VCaP (cell line): ENCODE measurements at regions not wholly inside any gene's neighbourhood (a gene's known extent, or its start where the extent isn't known, plus 50 kb on each side); places are given as distances from the start of the nearest gene placed in this dataset.
A peak's percentile ranks its signal among the peaks of the same experiment; 100 is the strongest.

Experiments
- H3K27ac ChIP-seq: fragments of 450-650 bp; 2 replicates; pipeline ENCODE4 v1.5.1; 2017
- CTCF ChIP-seq: fragments of 450-650 bp; conservative IDR thresholded peaks from 2 replicates; pipeline ENCODE4 v1.5.1; 2017; ENCODE audit warnings: mild to moderate bottlenecking, moderate library complexity

DNA sequence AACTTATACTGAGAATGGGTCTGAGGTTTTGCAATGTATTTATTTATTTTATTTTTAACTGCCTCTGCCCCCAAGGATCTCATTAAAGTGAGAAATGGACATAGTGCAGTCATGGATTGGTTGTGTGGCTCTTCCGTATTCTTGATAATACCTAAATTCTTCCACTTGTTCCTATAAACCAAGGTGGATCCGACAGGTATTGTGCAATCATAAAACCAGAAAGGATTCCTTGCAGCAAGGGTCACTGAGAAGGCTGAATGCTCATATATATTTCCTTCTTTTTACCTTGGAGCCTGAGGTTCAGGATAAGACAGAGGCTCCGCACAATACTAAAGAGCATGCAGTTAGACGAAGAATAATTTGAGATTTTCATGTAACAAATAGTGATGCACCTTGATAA is 826.0 kb upstream of the SOX11 start:
- TF ChIP-seq CTCF: no peak
- no peak overlapping the region for H3K27ac ChIP-seq

GRCh38 chr2:4868466-4868865 is 823.7 kb upstream of the SOX11 start:
- no peak for TF ChIP-seq CTCF
- no peak overlapping the region for H3K27ac ChIP-seq

DNA sequence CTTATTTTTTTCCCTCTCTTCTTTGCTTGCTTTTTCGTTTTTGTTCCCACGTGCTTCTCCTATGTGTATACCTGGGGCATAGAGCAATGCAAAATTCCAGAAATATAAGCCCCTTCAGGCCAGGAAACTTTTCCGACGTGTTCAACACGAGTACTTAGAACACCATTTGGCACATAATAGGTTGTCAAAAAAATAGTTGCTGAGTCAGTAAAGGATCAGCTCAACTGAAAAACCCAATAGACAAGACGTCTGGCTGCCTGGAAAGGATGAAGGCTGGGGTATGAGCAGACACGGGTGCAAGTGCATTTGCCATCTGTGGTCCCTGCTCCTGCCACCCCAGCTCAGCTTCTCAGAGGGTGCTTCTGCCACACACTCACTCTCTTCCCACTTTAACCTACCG is 823.0 kb upstream of the SOX11 start:
- no peak for TF ChIP-seq CTCF
- no peak overlapping the region for H3K27ac ChIP-seq

- no peak for TF ChIP-seq CTCF
These were observed 818.8 kb upstream of the SOX11 start for GRCh38 chr2:4873364-4873763.

GRCh38 chr2:4873876-4874593 is 818.1 kb upstream of the SOX11 start:
- no peak overlapping the region for H3K27ac ChIP-seq
- TF ChIP-seq CTCF: no peak

More at GRCh38 chr2:4873364-4873763, 818.8 kb upstream of the SOX11 start:
- H3K27ac ChIP-seq: no peak overlapping the region

GRCh38 chr2:4882421-4882820 is 809.8 kb upstream of the SOX11 start:
- TF ChIP-seq CTCF: no peak
- H3K27ac ChIP-seq: peak overlapping the region; percentile 47; the same call in 1 of the 2 replicates

DNA sequence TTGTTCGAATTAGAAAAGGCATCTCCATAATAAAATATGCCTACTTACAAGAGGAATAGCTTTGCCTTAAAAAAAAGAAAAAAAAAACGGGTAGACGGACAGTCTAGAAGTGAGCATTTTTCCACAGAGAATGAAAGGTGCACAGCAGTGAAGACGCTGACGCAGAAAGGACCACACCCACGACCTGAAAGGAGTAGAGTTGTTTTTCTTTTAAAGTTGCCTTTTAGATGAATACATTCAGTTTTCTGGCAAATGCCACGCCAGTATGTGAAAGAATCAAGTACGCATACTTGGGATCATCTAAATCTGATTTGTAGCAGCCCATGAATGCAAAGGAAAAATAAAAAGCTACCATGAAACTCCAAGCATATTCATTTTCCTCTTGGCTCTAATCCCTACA is 809.2 kb upstream of the SOX11 start:
- no peak for TF ChIP-seq CTCF

More for the DNA sequence above, 809.2 kb upstream of the SOX11 start:
- peak overlapping the region; percentile 47 for H3K27ac ChIP-seq
